ENCODE measurements at regions not wholly inside any gene's neighbourhood (a gene's known extent, or its start where the extent isn't known, plus 50 kb on each side); places are given as distances from the start of the nearest gene placed in this dataset.

- Histone ChIP-seq H3K4me3 (ENCODE audit: insufficient read depth, low read depth, low read length) (no peak overlapping the region), H3K27ac (ENCODE audit: insufficient read depth, low read depth, low read length, poor library complexity, severe bottlenecking) (no peak overlapping the region)
- 51 to 52% methylated on average over 5 of the region's 5 CpGs for WGBS, 2 experiments
Measured at GRCh38 chr3:77780278-77780996, 740.5 kb downstream of the ROBO2 start.

DNA sequence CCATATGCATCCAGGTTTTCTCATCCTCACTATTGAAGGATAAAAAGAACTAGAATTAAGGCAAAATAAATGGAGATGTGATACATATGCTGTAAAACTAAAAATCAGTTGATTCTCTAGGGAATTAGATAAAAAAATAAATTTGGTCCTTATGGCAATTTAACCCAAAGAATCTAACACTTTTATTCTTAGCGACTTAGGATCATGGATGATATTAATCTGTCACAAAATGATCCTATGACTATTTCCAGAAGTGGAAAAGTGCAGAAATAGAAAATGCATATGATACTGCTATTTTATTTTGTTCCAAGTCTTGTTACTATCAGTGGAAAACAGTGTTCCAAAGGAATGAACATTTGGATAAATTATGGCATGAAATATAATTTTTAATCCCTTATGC, 746.3 kb downstream of the ROBO2 start:
- no peaks in the 10 kb centered on the region for H3K36me3 ChIP-seq (ENCODE audit: control insufficient read depth, insufficient read depth, low read length)
- H3K4me3 ChIP-seq (ENCODE audit: insufficient read depth, low read depth, low read length) = no peak overlapping the region
- no peak overlapping the region for H3K27ac ChIP-seq (ENCODE audit: insufficient read depth, low read depth, low read length, poor library complexity, severe bottlenecking)
- 100% methylated on average over 1 of the region's 1 CpG; no CpG with 5 or more reads in 1 of the 2 experiments for WGBS, 2 experiments
- no peaks in the 10 kb centered on the region for H3K27me3 ChIP-seq (ENCODE audit: control insufficient read depth, insufficient read depth, low read length, poor library complexity, severe bottlenecking)
- H3K9me3 ChIP-seq (ENCODE audit: control insufficient read depth, low read length) = no peaks in the 10 kb centered on the region
- H3K4me1 ChIP-seq (ENCODE audit: control insufficient read depth, insufficient read depth, low read length) = no peaks in the 10 kb centered on the region

More at GRCh38 chr3:77780278-77780996, 740.5 kb downstream of the ROBO2 start:
- peaks cover 7% of the 10 kb centered on the region for H3K4me1 ChIP-seq (ENCODE audit: control insufficient read depth, insufficient read depth, low read length)
- H3K9me3 ChIP-seq (ENCODE audit: control insufficient read depth, low read length) = no peaks in the 10 kb centered on the region
- H3K36me3 ChIP-seq (ENCODE audit: control insufficient read depth, insufficient read depth, low read length) = no peaks in the 10 kb centered on the region
- H3K27me3 ChIP-seq (ENCODE audit: control insufficient read depth, insufficient read depth, low read length, poor library complexity, severe bottlenecking) = no peaks in the 10 kb centered on the region

DNA sequence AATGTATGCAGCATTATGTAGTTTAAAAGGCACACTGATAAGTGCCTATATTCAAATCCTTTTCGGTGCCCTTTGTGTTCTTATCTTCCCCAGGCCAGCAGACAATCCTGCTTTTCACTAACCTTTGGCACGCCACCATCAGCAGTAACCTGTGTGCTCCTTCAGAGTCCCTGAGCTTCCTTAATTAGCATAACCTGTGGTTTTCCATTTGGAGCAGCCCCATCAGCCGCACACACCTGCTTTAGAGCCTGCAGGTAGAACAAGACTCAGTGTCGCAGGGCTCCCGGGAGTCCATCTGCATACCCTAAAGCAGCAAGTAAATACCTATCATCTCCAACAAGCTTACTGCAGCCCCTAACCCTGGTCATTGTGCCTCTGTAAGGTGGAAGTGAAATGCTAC, 755.1 kb downstream of the ROBO2 start:
- H3K27ac ChIP-seq (ENCODE audit: insufficient read depth, low read depth, low read length, poor library complexity, severe bottlenecking) = no peak overlapping the region
- H3K4me1 ChIP-seq (ENCODE audit: control insufficient read depth, insufficient read depth, low read length) = peaks cover 8% of the 10 kb centered on the region
- H3K27me3 ChIP-seq (ENCODE audit: control insufficient read depth, insufficient read depth, low read length, poor library complexity, severe bottlenecking) = no peaks in the 10 kb centered on the region
- no peak overlapping the region for H3K4me3 ChIP-seq (ENCODE audit: insufficient read depth, low read depth, low read length)
- H3K9me3 ChIP-seq (ENCODE audit: control insufficient read depth, low read length) = no peaks in the 10 kb centered on the region
- H3K36me3 ChIP-seq (ENCODE audit: control insufficient read depth, insufficient read depth, low read length) = no peaks in the 10 kb centered on the region
- WGBS, 2 experiments = 60 to 67% methylated on average over 5 of the region's 5 CpGs

DNA sequence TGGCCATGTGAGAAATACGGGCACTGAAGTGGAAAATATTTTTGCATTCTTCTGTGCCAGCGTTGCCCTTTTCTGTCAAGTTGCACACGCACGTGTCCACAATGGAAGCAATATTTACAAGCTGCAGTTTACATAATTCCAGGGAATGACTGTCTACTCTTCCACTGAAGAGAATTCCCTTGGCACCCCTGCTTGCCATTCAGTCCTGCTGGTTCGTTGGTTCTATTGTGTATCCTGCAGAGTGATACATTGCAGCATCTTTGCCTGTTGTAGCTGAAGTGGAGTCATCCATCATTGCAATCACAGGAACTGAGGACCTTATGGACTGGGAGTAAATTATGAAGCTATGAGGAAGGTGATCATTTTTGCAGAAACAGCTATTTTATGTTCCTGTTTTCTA, 759.4 kb downstream of the ROBO2 start:
- 79 to 86% methylated on average over 5 of the region's 5 CpGs for WGBS, 2 experiments
- no peak overlapping the region for H3K4me3 ChIP-seq (ENCODE audit: insufficient read depth, low read depth, low read length)
- H3K4me1 ChIP-seq (ENCODE audit: control insufficient read depth, insufficient read depth, low read length) = peaks cover 8% of the 10 kb centered on the region
- no peaks in the 10 kb centered on the region for H3K9me3 ChIP-seq (ENCODE audit: control insufficient read depth, low read length)
- H3K27ac ChIP-seq (ENCODE audit: insufficient read depth, low read depth, low read length, poor library complexity, severe bottlenecking) = no peak overlapping the region
- H3K36me3 ChIP-seq (ENCODE audit: control insufficient read depth, insufficient read depth, low read length) = no peaks in the 10 kb centered on the region
- no peaks in the 10 kb centered on the region for H3K27me3 ChIP-seq (ENCODE audit: control insufficient read depth, insufficient read depth, low read length, poor library complexity, severe bottlenecking)

DNA sequence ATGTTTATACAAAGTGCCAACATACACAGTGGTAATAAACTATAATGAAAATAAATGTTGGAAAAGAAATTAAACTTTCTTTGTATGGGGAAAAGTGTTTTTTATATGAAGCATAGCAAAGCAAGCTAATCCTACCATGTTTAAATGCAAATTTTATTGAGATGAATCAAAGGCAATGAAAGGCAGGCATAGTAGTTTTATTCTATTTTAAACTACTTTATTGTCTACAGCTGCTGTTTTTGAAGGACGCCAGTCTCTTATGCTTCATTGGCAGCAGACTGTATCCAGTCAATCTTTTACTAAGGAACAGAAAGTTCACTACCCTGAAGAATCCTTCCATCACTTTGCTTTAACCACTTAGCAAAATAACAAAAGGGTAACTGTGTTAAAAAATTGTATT, 761.0 kb downstream of the ROBO2 start:
- Histone ChIP-seq H3K4me1 (ENCODE audit: control insufficient read depth, insufficient read depth, low read length) (peaks cover 8% of the 10 kb centered on the region), H3K36me3 (ENCODE audit: control insufficient read depth, insufficient read depth, low read length) (no peaks in the 10 kb centered on the region), H3K4me3 (ENCODE audit: insufficient read depth, low read depth, low read length) (no peak overlapping the region), H3K27ac (ENCODE audit: insufficient read depth, low read depth, low read length, poor library complexity, severe bottlenecking) (no peak overlapping the region), H3K9me3 (ENCODE audit: control insufficient read depth, low read length) (no peaks in the 10 kb centered on the region), H3K27me3 (ENCODE audit: control insufficient read depth, insufficient read depth, low read length, poor library complexity, severe bottlenecking) (no peaks in the 10 kb centered on the region)
- 79 to 100% methylated on average over 1 of the region's 1 CpG for WGBS, 2 experiments

DNA sequence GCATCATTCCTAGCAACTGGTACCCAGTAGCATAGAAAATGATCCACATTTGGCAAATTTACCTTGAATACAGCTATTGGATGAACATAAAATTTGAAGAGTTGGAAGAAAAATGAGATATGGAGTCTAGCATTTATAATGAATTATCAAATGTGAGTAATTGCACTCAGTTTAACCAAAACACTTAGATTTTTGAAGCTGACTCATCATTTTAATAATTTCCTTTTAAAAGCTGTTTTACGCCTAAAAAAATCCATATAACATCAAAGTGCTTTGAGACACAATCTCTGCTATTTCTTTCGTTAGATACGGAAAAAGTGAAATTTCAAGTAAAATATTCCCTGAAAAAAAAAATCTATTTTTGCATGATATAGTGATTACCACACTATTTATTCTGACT, 767.4 kb downstream of the ROBO2 start:
- no peaks in the 10 kb centered on the region for H3K36me3 ChIP-seq (ENCODE audit: control insufficient read depth, insufficient read depth, low read length)
- no peaks in the 10 kb centered on the region for H3K27me3 ChIP-seq (ENCODE audit: control insufficient read depth, insufficient read depth, low read length, poor library complexity, severe bottlenecking)
- no peak overlapping the region for H3K4me3 ChIP-seq (ENCODE audit: insufficient read depth, low read depth, low read length)
- 85 to 98% methylated on average over 3 of the region's 3 CpGs for WGBS, 2 experiments
- H3K4me1 ChIP-seq (ENCODE audit: control insufficient read depth, insufficient read depth, low read length) = no peaks in the 10 kb centered on the region
- no peak overlapping the region for H3K27ac ChIP-seq (ENCODE audit: insufficient read depth, low read depth, low read length, poor library complexity, severe bottlenecking)
- no peaks in the 10 kb centered on the region for H3K9me3 ChIP-seq (ENCODE audit: control insufficient read depth, low read length)

DNA sequence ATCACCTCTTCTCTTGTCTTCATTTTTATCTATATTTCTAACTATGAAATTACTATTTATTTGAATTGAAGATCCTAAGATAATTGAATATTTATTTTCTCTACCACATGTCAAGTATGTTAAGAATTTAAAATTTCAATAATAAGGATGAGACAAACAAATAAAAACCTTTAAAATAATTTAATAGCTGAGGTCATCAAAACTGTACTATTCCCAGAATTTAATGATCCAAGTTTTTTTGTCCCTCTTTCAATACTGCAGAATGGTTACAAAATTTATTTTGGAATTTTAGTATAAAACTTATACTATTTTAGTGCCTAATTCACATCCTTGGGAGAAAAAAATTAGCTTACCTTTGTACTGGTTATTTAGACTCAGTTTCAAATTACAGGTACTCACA, 774.9 kb downstream of the ROBO2 start:
- no peaks in the 10 kb centered on the region for H3K36me3 ChIP-seq (ENCODE audit: control insufficient read depth, insufficient read depth, low read length)
- H3K27ac ChIP-seq (ENCODE audit: insufficient read depth, low read depth, low read length, poor library complexity, severe bottlenecking) = no peak overlapping the region
- no peaks in the 10 kb centered on the region for H3K9me3 ChIP-seq (ENCODE audit: control insufficient read depth, low read length)
- no peak overlapping the region for H3K4me3 ChIP-seq (ENCODE audit: insufficient read depth, low read depth, low read length)
- no peaks in the 10 kb centered on the region for H3K4me1 ChIP-seq (ENCODE audit: control insufficient read depth, insufficient read depth, low read length)
- H3K27me3 ChIP-seq (ENCODE audit: control insufficient read depth, insufficient read depth, low read length, poor library complexity, severe bottlenecking) = no peaks in the 10 kb centered on the region

DNA sequence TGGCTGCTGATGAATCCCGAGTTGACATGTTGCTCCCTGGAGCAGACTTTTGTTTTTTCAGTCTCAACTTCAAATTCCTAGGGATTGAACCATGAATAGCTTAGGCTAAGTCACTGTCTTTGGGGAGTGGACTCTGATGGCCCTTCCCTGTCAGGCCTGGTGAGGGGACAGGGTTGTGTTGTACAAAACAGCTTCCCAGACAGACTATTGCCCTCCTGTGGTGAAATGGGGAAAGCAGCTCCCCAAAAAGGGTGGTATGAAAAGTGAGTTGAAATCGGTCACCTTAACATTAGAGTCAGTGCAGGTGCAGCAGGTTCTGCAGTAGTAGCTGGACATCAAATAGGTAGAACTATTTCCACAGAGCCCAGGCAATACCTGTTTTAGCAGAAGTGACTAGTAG, 775.6 kb downstream of the ROBO2 start:
- Histone ChIP-seq H3K4me1 (ENCODE audit: control insufficient read depth, insufficient read depth, low read length) (no peaks in the 10 kb centered on the region), H3K27me3 (ENCODE audit: control insufficient read depth, insufficient read depth, low read length, poor library complexity, severe bottlenecking) (no peaks in the 10 kb centered on the region), H3K4me3 (ENCODE audit: insufficient read depth, low read depth, low read length) (no peak overlapping the region), H3K27ac (ENCODE audit: insufficient read depth, low read depth, low read length, poor library complexity, severe bottlenecking) (no peak overlapping the region), H3K36me3 (ENCODE audit: control insufficient read depth, insufficient read depth, low read length) (no peaks in the 10 kb centered on the region), H3K9me3 (ENCODE audit: control insufficient read depth, low read length) (no peaks in the 10 kb centered on the region)
- 82 to 84% methylated on average over 2 of the region's 2 CpGs for WGBS, 2 experiments

DNA sequence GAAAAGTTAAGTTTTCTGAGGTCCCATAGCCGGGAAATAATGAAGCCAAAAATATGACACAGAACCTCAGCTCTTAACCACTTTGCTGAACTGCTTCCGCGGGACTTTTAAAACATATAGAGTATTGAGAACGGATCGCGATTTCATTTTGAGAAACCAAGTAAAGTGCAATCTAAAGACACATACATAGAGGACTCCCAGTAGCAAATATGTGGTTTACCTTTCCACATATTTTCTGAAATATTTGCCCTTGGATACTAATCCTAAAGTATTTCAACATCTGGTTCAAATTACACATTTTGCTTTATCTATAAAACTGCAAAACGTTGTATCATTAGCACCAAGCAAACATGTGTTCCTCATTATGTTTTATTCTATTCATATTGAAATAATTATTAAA, 776.5 kb downstream of the ROBO2 start:
- H3K27ac ChIP-seq (ENCODE audit: insufficient read depth, low read depth, low read length, poor library complexity, severe bottlenecking) = no peak overlapping the region
- no peak overlapping the region for H3K4me3 ChIP-seq (ENCODE audit: insufficient read depth, low read depth, low read length)
- no peaks in the 10 kb centered on the region for H3K9me3 ChIP-seq (ENCODE audit: control insufficient read depth, low read length)
- no peaks in the 10 kb centered on the region for H3K36me3 ChIP-seq (ENCODE audit: control insufficient read depth, insufficient read depth, low read length)
- no peaks in the 10 kb centered on the region for H3K4me1 ChIP-seq (ENCODE audit: control insufficient read depth, insufficient read depth, low read length)
- no peaks in the 10 kb centered on the region for H3K27me3 ChIP-seq (ENCODE audit: control insufficient read depth, insufficient read depth, low read length, poor library complexity, severe bottlenecking)
- WGBS, 2 experiments = 86% methylated on average over 6 to 7 of the region's 7 CpGs

- Histone ChIP-seq H3K9me3 (ENCODE audit: control insufficient read depth, low read length) (no peaks in the 10 kb centered on the region), H3K4me3 (ENCODE audit: insufficient read depth, low read depth, low read length) (no peak overlapping the region), H3K27ac (ENCODE audit: insufficient read depth, low read depth, low read length, poor library complexity, severe bottlenecking) (no peak overlapping the region), H3K36me3 (ENCODE audit: control insufficient read depth, insufficient read depth, low read length) (no peaks in the 10 kb centered on the region), H3K4me1 (ENCODE audit: control insufficient read depth, insufficient read depth, low read length) (no peaks in the 10 kb centered on the region), H3K27me3 (ENCODE audit: control insufficient read depth, insufficient read depth, low read length, poor library complexity, severe bottlenecking) (no peaks in the 10 kb centered on the region)
- 94 to 98% methylated on average over 2 of the region's 2 CpGs for WGBS, 2 experiments
Measured at GRCh38 chr3:77825001-77825827, 785.3 kb downstream of the ROBO2 start.

All from ectodermal cell (in vitro differentiated cells).